Midbrain (tissue), 1 donor: ENCODE measurements at regions not wholly inside any gene's neighbourhood (a gene's known extent, or its start where the extent isn't known, plus 50 kb on each side); places are given as distances from the start of the nearest gene placed in this dataset.
"Not testable (repeated sequence)": the region's sequence is repeated elsewhere in the genome, so short reads cannot be mapped to it uniquely, and the experiment has no call there.

Source experiments
- DNase-seq: peaks from one replicate; lab custom pipeline; 2025; lab: John Stamatoyannopoulos, UW

GRCh38 chr15:63434576-63435186 lies 53.0 kb upstream of the CA12 start:
- DNase-seq, result no peak

- DNase-seq, result no peak
Measured at GRCh38 chr15:63435204-63435820, 53.7 kb upstream of the CA12 start.

GRCh38 chr15:63436341-63436740 lies 54.7 kb upstream of the CA12 start:
- no peak for DNase-seq

- peak; percentile 71 for DNase-seq
Measured at GRCh38 chr15:63436872-63437375, 55.3 kb upstream of the CA12 start.

- DNase-seq, result no peak
Measured at GRCh38 chr15:63439536-63440264, 58.1 kb upstream of the CA12 start.

GRCh38 chr15:63440265-63440648 lies 58.6 kb upstream of the CA12 start:
- no peak for DNase-seq

GRCh38 chr15:63440756-63441155 lies 59.1 kb upstream of the CA12 start:
- no peak for DNase-seq

- DNase-seq, result no peak
Measured at GRCh38 chr15:63441266-63441665, 59.6 kb upstream of the CA12 start.

- no peak for DNase-seq
Measured at GRCh38 chr15:63442080-63442479, 60.4 kb upstream of the CA12 start.

GRCh38 chr15:63444611-63445010 lies 59.8 kb upstream of the USP3 start:
- DNase-seq, result no peak

GRCh38 chr15:63446255-63446654 lies 58.1 kb upstream of the USP3 start:
- no peak for DNase-seq

- DNase-seq, result no peak
Measured at GRCh38 chr15:63447017-63447676, 57.2 kb upstream of the USP3 start.

- DNase-seq, result peak; percentile 25
Measured at GRCh38 chr15:63448266-63448665, 56.1 kb upstream of the USP3 start.

GRCh38 chr15:63448872-63449555 lies 55.4 kb upstream of the USP3 start:
- not testable (repeated sequence) for DNase-seq

- DNase-seq, result no peak
Measured at GRCh38 chr15:63449731-63450130, 54.7 kb upstream of the USP3 start.

- no peak for DNase-seq
Measured at GRCh38 chr15:63450884-63451225, 53.5 kb upstream of the USP3 start.

GRCh38 chr15:63451671-63452315 lies 52.6 kb upstream of the USP3 start:
- no peak for DNase-seq

GRCh38 chr15:63452552-63453136 lies 51.7 kb upstream of the USP3 start:
- no peak for DNase-seq

GRCh38 chr15:63453186-63453905 lies 51.0 kb upstream of the USP3 start:
- no peak for DNase-seq

- no peak for DNase-seq
Measured at GRCh38 chr15:63454503-63455211, 49.7 kb upstream of the USP3 start.
